H9 (cell line): ENCODE measurements at regions not wholly inside any gene's neighbourhood (a gene's known extent, or its start where the extent isn't known, plus 50 kb on each side); places are given as distances from the start of the nearest gene placed in this dataset.

Source experiments
- DNase-seq: peaks from one replicate; pipeline ENCODE4 v3.0.0-alpha.2; 2017
- H2AFZ ChIP-seq: one replicate; pipeline ENCODE4 v1.6.1; 2013; ENCODE audit warnings: mild to moderate bottlenecking, low read length, control low read depth, moderate library complexity
- H2AK5ac ChIP-seq: 2 replicates; pipeline ENCODE4 v1.6.1; 2013; ENCODE audit warnings: low read length, control low read depth, mixed read lengths; ENCODE audit not compliant: insufficient read length
- H2BK120ac ChIP-seq: one replicate; pipeline ENCODE4 v1.6.1; 2013; ENCODE audit warnings: low read depth, mild to moderate bottlenecking, low read length, control low read depth, inconsistent platforms; ENCODE audit not compliant: poor library complexity, severe bottlenecking
- H2BK12ac ChIP-seq: 2 replicates; pipeline ENCODE4 v1.6.1; 2013; ENCODE audit warnings: low read length, control low read depth, mixed read lengths, low read depth; ENCODE audit not compliant: insufficient read length
- H2BK15ac ChIP-seq: 2 replicates; pipeline ENCODE4 v1.6.1; 2013; ENCODE audit warnings: low read depth, low read length, control low read depth
- H2BK20ac ChIP-seq: one replicate; pipeline ENCODE4 v1.6.1; 2013; ENCODE audit warnings: low read depth, mild to moderate bottlenecking, low read length, control low read depth, inconsistent platforms; ENCODE audit not compliant: poor library complexity, severe bottlenecking
- H2BK5ac ChIP-seq: 2 replicates; pipeline ENCODE4 v1.6.1; 2013; ENCODE audit warnings: low read length, control low read depth, mixed read lengths; ENCODE audit not compliant: insufficient read length
- H3K14ac ChIP-seq: 2 replicates; pipeline ENCODE4 v1.6.1; 2013; ENCODE audit warnings: low read length, control low read depth; ENCODE audit not compliant: insufficient read depth
- H3K18ac ChIP-seq: 2 replicates; pipeline ENCODE4 v1.6.1; 2013; ENCODE audit warnings: low read depth, mild to moderate bottlenecking, mixed read lengths, low read length, control low read depth; ENCODE audit not compliant: insufficient read length
- H3K23ac ChIP-seq: 2 replicates; pipeline ENCODE4 v1.6.1; 2013; ENCODE audit warnings: low read length, control low read depth, mixed read lengths, low read depth; ENCODE audit not compliant: insufficient read length
- H3K23me2 ChIP-seq: 2 replicates; pipeline ENCODE4 v1.6.1; 2013; ENCODE audit warnings: low read depth, mild to moderate bottlenecking, mixed read lengths, low read length, control low read depth; ENCODE audit not compliant: insufficient read length, poor library complexity, severe bottlenecking
- H3K27ac ChIP-seq: 2 replicates; pipeline ENCODE4 v1.5.1; 2013; ENCODE audit warnings: low read length, control low read depth, mixed read lengths, low read depth; ENCODE audit not compliant: insufficient read length
- H3K27me3 ChIP-seq: 2 replicates; pipeline ENCODE4 v1.6.1; 2013; ENCODE audit warnings: low read length, control low read depth, inconsistent platforms; ENCODE audit not compliant: insufficient read depth
- H3K4ac ChIP-seq: 2 replicates; pipeline ENCODE4 v1.6.1; 2013; ENCODE audit warnings: low read depth, mild to moderate bottlenecking, control low read depth, inconsistent platforms, low read length, moderate library complexity
- H3K4me1 ChIP-seq: 2 replicates; pipeline ENCODE4 v1.6.1; 2013; ENCODE audit warnings: low read length, control low read depth, inconsistent platforms; ENCODE audit not compliant: insufficient read depth
- H3K4me2 ChIP-seq: 2 replicates; pipeline ENCODE4 v1.6.1; 2013; ENCODE audit warnings: low read length, control low read depth, mixed read lengths; ENCODE audit not compliant: insufficient read length, insufficient read depth
- H3K56ac ChIP-seq: 2 replicates; pipeline ENCODE4 v1.6.1; 2013; ENCODE audit warnings: low read depth, mild to moderate bottlenecking, mixed read lengths, low read length, control low read depth; ENCODE audit not compliant: insufficient read length
- H3K79me1 ChIP-seq: 2 replicates; pipeline ENCODE4 v1.6.1; 2013; ENCODE audit warnings: low read depth, mild to moderate bottlenecking, moderate library complexity, low read length, control low read depth, inconsistent platforms; ENCODE audit not compliant: insufficient read depth, poor library complexity, severe bottlenecking
- H3K79me2 ChIP-seq: 2 replicates; pipeline ENCODE4 v1.6.1; 2013; ENCODE audit warnings: low read length, control low read depth, inconsistent platforms; ENCODE audit not compliant: insufficient read depth
- H3K9ac ChIP-seq: 2 replicates; pipeline ENCODE4 v1.6.1; 2013; ENCODE audit warnings: low read length, control low read depth, mixed read lengths; ENCODE audit not compliant: insufficient read length; ENCODE audit errors: extremely low read depth
- H3K9me3 ChIP-seq: one replicate; pipeline ENCODE4 v1.6.1; 2013; ENCODE audit warnings: low read depth, low read length, inconsistent platforms; ENCODE audit not compliant: control insufficient read depth
- H3T11ph ChIP-seq: one replicate; pipeline ENCODE4 v1.6.1; 2013; ENCODE audit warnings: mild to moderate bottlenecking, low read length, control low read depth, inconsistent platforms
- H4K20me1 ChIP-seq: one replicate; pipeline ENCODE4 v1.6.1; 2013; ENCODE audit not compliant: control insufficient read depth, insufficient read length, insufficient read depth
- H4K5ac ChIP-seq: 2 replicates; pipeline ENCODE4 v1.6.1; 2013; ENCODE audit warnings: low read depth, mild to moderate bottlenecking, mixed read lengths, low read length, control low read depth; ENCODE audit not compliant: insufficient read length
- H4K8ac ChIP-seq: replicated peaks from 2 replicates; pipeline ENCODE4 v1.6.1; 2013; ENCODE audit warnings: low read length, control low read depth, mixed read lengths, low read depth; ENCODE audit not compliant: insufficient read length
- H4K91ac ChIP-seq: 2 replicates; pipeline ENCODE4 v1.6.1; 2013; ENCODE audit warnings: low read depth, mild to moderate bottlenecking, moderate library complexity, mixed read lengths, low read length, control low read depth; ENCODE audit not compliant: insufficient read length
- H3K27ac Mint-ChIP-seq, 3 experiments: 2 replicates in 2 of 3; 3 replicates in 1 of 3; pipeline ENCODE4 v1.8.0; 2020 to 2021; ENCODE audit warnings: mixed read lengths in 3 of 3, mild to moderate bottlenecking in 1 of 3, moderate library complexity in 1 of 3
- H3K27me3 Mint-ChIP-seq: 2 replicates; pipeline ENCODE4 v1.8.0; 2021; ENCODE audit warnings: low read depth, mild to moderate bottlenecking, moderate library complexity, mixed read lengths
- H3K36me3 Mint-ChIP-seq, 3 experiments: 2 replicates in 2 of 3; 3 replicates in 1 of 3; pipeline ENCODE4 v1.8.0; 2020 to 2021; ENCODE audit warnings: low read depth in 3 of 3, mixed read lengths in 3 of 3; ENCODE audit not compliant: insufficient read depth in 1 of 3
- H3K4me1 Mint-ChIP-seq, 2 experiments: 2 replicates each; pipeline ENCODE4 v1.8.0; 2020; ENCODE audit warnings: mixed read lengths in 2 of 2
- H3K4me3 Mint-ChIP-seq, 2 experiments: 2 replicates in 1 of 2; 3 replicates in 1 of 2; pipeline ENCODE4 v1.8.0; 2020 to 2021; ENCODE audit warnings: mild to moderate bottlenecking in 2 of 2, mixed read lengths in 2 of 2, moderate library complexity in 1 of 2
- H3K9me3 Mint-ChIP-seq, 2 experiments: 2 replicates in 1 of 2; 3 replicates in 1 of 2; pipeline ENCODE4 v1.8.0; 2020; ENCODE audit warnings: mild to moderate bottlenecking in 2 of 2, mixed read lengths in 2 of 2, moderate library complexity in 1 of 2
- CTCF ChIP-seq: fragments of 200-600 bp; sonication (generic); conservative IDR thresholded peaks from 3 replicates; pipeline ENCODE4 v1.8.0; 2021; ENCODE audit warnings: antibody characterized with exemption, mild to moderate bottlenecking
- WGBS: extraction: QIAGEN DNeasy Blood & Tissue Kit; methylation state at CpG from one replicate; pipeline ENCODE4 v1.1.7; 2013; ENCODE audit warnings: missing lambda C conversion rate, low lambda C conversion rate, mixed read lengths; ENCODE audit not compliant: insufficient read length; ENCODE audit errors: extremely low coverage; 5-methylcytosine and 5-hydroxymethylcytosine counted together

GRCh38 chr16:8346294-8346693 is 244.0 kb downstream of the TMEM114 start:
- no peak for TF ChIP-seq CTCF
- Histone ChIP-seq H3K4me2 (no peak overlapping the region), H4K91ac (no peak overlapping the region), H3K79me2 (no peaks in the 10 kb centered on the region), H3K9ac (no peak overlapping the region), H2BK120ac (no peak overlapping the region), H4K5ac (no peak overlapping the region), H4K8ac (no peak overlapping the region), H3T11ph (no peak overlapping the region), H3K23ac (no peak overlapping the region), H2BK12ac (no peak overlapping the region), H3K4ac (no peak overlapping the region), H2BK20ac (no peak overlapping the region), H2BK5ac (no peak overlapping the region), H3K23me2 (no peaks in the 10 kb centered on the region), H3K14ac (no peak overlapping the region), H3K56ac (no peak overlapping the region), H2AK5ac (no peak overlapping the region), H3K27me3 (no peaks in the 10 kb centered on the region; the same call in 1 of the 2 replicates), H3K27ac (no peak overlapping the region), H3K79me1 (no peaks in the 10 kb centered on the region), H3K4me1 (no peaks in the 10 kb centered on the region), H2AFZ (no peak overlapping the region), H2BK15ac (no peak overlapping the region), H3K18ac (no peak overlapping the region), H4K20me1 (no peaks in the 10 kb centered on the region), H3K9me3 (no peaks in the 10 kb centered on the region)
- WGBS: no CpG with 5 or more reads among the region's 3 CpGs
- Mint-ChIP-seq H3K9me3 (no peaks in the 10 kb centered on the region), H3K36me3 (no peaks in the 10 kb centered on the region), H3K4me1 (no peaks in the 10 kb centered on the region), H3K27me3 (peaks cover 10% of the 10 kb centered on the region), H3K27ac (no peak overlapping the region), H3K4me3 (no peak overlapping the region)
- no peak for DNase-seq
